Prostate gland (tissue), 2 donors: ENCODE measurements at regions not wholly inside any gene's neighbourhood (a gene's known extent, or its start where the extent isn't known, plus 50 kb on each side); places are given as distances from the start of the nearest gene placed in this dataset.
"Not testable (repeated sequence)": the region's sequence is repeated elsewhere in the genome, so short reads cannot be mapped to it uniquely, and the experiment has no call there.

Experiments
- DNase-seq: peaks from one replicate; pipeline ENCODE4 v3.0.0-alpha.2; 2019; ENCODE audit warnings: low spot score
- H3K27ac ChIP-seq, 2 donors: fragments of 200-600 bp; sonication (generic); 2 replicates each; pipeline ENCODE4 v1.5.1; 2017 to 2019
- H3K27me3 ChIP-seq: fragments of 200-600 bp; sonication (generic); replicated peaks from 2 replicates; pipeline ENCODE4 v1.5.1; 2019; ENCODE audit not compliant: insufficient read depth
- H3K36me3 ChIP-seq, 2 donors: fragments of 200-600 bp; sonication (generic); 1 replicate in 1 of 2; 2 replicates in 1 of 2; pipeline versions ENCODE4 v1.5.1 to v1.8.1; 2017 to 2019
- H3K4me1 ChIP-seq: fragments of 200-600 bp; sonication (generic); replicated peaks from 2 replicates; pipeline ENCODE4 v1.5.1; 2019
- H3K4me3 ChIP-seq, 2 donors: fragments of 200-600 bp; sonication (generic); 2 replicates each; pipeline ENCODE4 v1.5.1; 2017 to 2019
- H3K9me3 ChIP-seq: fragments of 200-600 bp; sonication (generic); 2 replicates; pipeline ENCODE4 v1.5.1; 2017
- CTCF ChIP-seq, 4 experiments: fragments of 200-600 bp in 2 of 4; fragments of 450-650 bp in 2 of 4; sonication (generic) in 2 of 4; IDR thresholded peaks; 1 replicate in 3 of 4; 2 replicates in 1 of 4; pipeline ENCODE4 v1.5.1; 2016 to 2019; ENCODE audit warnings: antibody characterized with exemption in 4 of 4, mild to moderate bottlenecking in 2 of 4, moderate library complexity in 2 of 4
- POLR2A ChIP-seq: fragments of 450-650 bp; IDR thresholded peaks from one replicate; pipeline ENCODE4 v1.6.1; 2016; ENCODE audit warnings: antibody characterized with exemption, mild to moderate bottlenecking
- POLR2AphosphoS5 ChIP-seq: sonication (generic); formaldehyde crosslinking; IDR thresholded peaks from one replicate; pipeline ENCODE4 v1.6.1; 2017; ENCODE audit warnings: antibody characterized with exemption
- WGBS: methylation state at CpG from one replicate; pipeline ENCODE4 v1.1.5; 2018; 5-methylcytosine and 5-hydroxymethylcytosine counted together
- intact Hi-C: fragments of 100-400 bp; cut with DNase I; formaldehyde crosslinking; loops from one replicate; pipeline ENCODE4 v1.14.2; 2022

DNA sequence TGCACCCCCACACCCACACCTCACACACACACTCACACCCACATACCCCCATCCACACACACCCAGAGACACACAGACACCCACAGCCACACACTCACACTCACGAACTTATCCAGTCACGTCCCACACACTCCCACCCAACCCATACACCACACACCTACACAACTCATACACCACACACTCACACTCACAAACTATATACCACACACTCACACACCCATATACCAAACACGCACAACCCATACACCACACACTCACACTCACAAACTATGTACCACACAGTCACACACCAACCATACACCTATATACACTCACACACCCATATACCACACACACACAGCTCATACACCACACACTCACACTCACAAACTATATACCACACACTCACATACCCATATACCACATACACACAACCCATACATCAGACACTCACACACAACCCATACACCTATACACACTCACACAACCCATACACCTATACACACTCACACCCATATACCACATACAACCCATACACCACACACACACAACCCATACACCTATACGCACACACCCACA, 162.4 kb downstream of the TMEM121 start:
- intact Hi-C loops, H3K9me3 ChIP-seq, H3K4me1 ChIP-seq, H3K36me3 ChIP-seq, H3K4me3 ChIP-seq, H3K27ac ChIP-seq, DNase-seq, H3K27me3 ChIP-seq: not testable (repeated sequence)
- WGBS, result 88% methylated on average over 4 of the region's 4 CpGs

DNA sequence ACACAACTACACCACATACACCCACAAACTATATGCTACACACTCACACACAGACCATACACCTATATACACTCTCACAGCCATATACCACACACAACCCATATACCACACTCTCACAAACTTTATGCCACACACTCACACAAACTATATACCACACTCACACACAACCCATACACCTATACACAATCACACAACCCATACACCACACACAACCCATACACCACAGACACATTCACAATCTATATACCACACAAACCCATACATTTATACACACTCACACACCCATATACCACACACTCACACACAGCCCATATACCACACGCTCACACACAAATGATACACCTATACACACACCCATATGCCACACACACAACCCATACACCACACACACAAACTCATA, 163.3 kb downstream of the TMEM121 start:
- Histone ChIP-seq H3K4me3 (no peak overlapping the region), H3K36me3 (no peaks in the 10 kb centered on the region), H3K27ac (no peak overlapping the region), H3K4me1 (no peaks in the 10 kb centered on the region), H3K9me3 (no peaks in the 10 kb centered on the region), H3K27me3 (no peaks in the 10 kb centered on the region)
- WGBS, result 100% methylated on average over 1 of the region's 1 CpG
- intact Hi-C loops, result no loop called here
- TF ChIP-seq POLR2AphosphoS5 (no peak), POLR2A (no peak), CTCF (IDR thresholded peaks at IDR 0.05) (no peak)
- no peak for DNase-seq

- 96% methylated on average over 3 of the region's 3 CpGs for WGBS
- intact Hi-C loops, result no loop called here
These were observed 164.3 kb downstream of the TMEM121 start for GRCh38 chr14:105690671-105691070.

DNA sequence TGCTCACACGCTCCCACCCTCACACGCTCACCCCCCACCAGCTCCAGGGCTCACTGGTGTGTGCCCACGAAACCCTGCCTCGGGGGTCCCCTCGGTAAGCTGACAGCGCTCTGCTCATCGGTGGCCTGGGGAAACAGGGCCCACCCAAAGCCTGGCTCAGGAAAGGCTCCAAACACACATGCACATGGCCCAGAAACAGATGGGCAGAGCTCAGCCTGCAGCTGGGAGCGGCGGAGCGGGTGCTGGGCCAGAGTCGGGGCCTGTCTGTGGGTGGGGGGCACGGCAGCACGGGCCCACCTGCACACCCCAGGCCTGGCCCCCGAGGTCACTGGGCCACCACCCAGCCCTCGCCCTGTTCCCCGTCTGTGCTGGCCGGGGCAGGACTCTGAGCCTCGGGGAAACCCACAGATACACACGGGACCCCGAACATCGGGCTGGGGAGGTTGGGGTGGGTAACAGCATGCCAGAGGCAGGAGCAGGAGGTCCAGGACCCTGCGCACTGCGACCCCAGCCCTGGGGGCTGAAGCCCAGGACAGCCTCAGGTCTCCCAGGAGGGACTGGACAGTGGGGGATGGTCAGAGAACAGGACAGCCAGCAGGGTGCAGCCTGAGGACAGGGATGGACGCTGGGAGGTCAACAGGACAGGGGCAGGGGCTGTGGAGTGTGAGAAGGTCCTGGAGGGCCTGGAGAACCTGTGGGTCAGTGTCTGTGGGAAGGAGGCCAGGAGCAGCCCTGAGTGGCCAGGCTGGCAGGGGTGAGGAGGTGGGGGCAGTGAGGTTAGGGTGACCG, 165.1 kb downstream of the TMEM121 start:
- H3K4me3 ChIP-seq, H3K9me3 ChIP-seq, intact Hi-C loops, H3K27ac ChIP-seq, DNase-seq, H3K4me1 ChIP-seq, H3K27me3 ChIP-seq, H3K36me3 ChIP-seq: not testable (repeated sequence)
- 92% methylated on average over 22 of the region's 25 CpGs for WGBS

More at GRCh38 chr14:105690671-105691070, 164.3 kb downstream of the TMEM121 start:
- no peak overlapping the region for H3K27ac ChIP-seq
- no peaks in the 10 kb centered on the region for H3K9me3 ChIP-seq
- no peaks in the 10 kb centered on the region for H3K27me3 ChIP-seq
- H3K4me1 ChIP-seq, result no peaks in the 10 kb centered on the region
- DNase-seq, result no peak
- H3K36me3 ChIP-seq, result no peaks in the 10 kb centered on the region
- H3K4me3 ChIP-seq, result no peak overlapping the region
- TF ChIP-seq POLR2A, result no peak
- no peak for TF ChIP-seq POLR2AphosphoS5
- TF ChIP-seq CTCF (IDR thresholded peaks at IDR 0.05), result no peak

DNA sequence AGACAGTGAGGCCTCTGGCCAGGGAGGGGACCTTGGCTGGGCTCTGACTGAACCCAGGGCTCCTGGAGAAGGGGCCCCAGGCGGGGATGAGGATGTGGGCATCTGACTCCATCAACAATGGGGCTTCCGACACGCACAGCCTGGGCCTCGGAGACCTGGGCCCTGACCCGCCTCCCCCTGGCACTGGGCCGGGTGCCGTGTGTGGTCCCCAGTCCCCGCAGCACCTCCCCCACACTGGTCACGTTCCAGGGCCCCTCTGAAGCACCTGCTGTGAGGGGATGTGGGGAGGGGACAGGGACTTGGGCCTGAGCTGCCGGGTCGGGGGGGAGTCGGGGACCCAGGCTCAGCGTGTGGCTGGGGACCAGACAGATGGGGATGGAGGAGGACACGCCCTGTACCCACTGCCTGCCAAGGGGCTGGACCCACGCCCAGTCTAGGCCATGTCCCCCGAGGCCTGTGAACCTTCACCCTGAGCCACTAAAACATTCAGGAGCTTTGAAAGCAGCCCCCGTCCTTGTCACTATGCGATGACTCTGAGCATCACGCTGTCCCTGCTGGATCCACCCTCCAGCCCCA, 165.8 kb downstream of the TMEM121 start:
- H3K9me3 ChIP-seq, DNase-seq, H3K4me3 ChIP-seq, H3K27ac ChIP-seq, H3K36me3 ChIP-seq, intact Hi-C loops, H3K4me1 ChIP-seq, H3K27me3 ChIP-seq: not testable (repeated sequence)
- WGBS, result no CpG with 5 or more reads among the region's 19 CpGs

DNA sequence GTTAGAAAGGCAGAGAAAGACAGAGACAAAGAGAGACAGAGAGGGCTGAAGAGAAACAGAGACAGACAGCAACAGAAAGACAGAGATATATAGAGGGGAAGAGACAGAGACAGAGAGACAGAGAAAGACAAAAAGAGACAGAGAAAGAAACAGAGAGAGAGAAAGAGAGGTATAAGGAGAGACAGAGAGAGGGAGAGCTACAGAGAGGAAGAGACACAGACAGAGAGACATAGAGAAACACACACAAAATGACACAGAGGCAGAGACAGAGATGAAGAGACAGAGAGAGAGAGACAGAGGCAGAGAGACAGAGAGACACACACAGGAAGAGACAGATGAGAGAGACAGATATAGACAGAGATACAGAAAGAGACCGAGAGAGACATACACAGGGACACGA, 168.6 kb downstream of the TMEM121 start:
- H3K4me1 ChIP-seq, result no peaks in the 10 kb centered on the region
- DNase-seq, result no peak
- 88% methylated on average over 2 of the region's 2 CpGs for WGBS
- no peak overlapping the region for H3K27ac ChIP-seq
- H3K27me3 ChIP-seq, result no peaks in the 10 kb centered on the region
- H3K4me3 ChIP-seq, result no peak overlapping the region
- intact Hi-C loops, result no loop called here
- no peaks in the 10 kb centered on the region for H3K9me3 ChIP-seq
- no peaks in the 10 kb centered on the region for H3K36me3 ChIP-seq
- no peak for TF ChIP-seq POLR2AphosphoS5
- no peak for TF ChIP-seq POLR2A
- TF ChIP-seq CTCF (IDR thresholded peaks at IDR 0.05), result no peak

DNA sequence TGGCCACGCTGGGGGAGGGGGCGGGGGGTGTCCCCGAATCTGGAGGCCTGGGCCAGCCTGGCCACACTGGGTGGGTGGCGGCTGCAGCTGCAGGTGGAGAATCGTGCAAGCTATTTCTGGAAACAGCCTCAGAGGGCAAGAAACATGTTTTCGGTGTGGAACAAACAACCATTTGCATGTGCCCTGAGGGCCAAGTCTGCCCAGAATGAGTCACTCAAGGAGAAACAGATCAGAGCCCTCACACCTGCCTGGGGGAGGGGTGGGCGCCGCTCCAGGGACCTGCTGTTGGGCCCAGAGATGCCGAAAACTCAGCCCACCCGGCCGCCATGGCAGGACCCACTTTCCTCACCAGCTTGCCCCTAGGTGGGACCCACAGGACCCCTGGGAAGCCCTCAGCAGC, 170.0 kb downstream of the TMEM121 start:
- H3K27me3 ChIP-seq, H3K4me1 ChIP-seq, H3K4me3 ChIP-seq, H3K27ac ChIP-seq, H3K9me3 ChIP-seq, intact Hi-C loops, DNase-seq, H3K36me3 ChIP-seq: not testable (repeated sequence)
- WGBS, result no CpG with 5 or more reads among the region's 11 CpGs

GRCh38 chr14:105697414-105697813, 171.0 kb downstream of the TMEM121 start:
- H3K4me3 ChIP-seq, H3K36me3 ChIP-seq, DNase-seq, H3K4me1 ChIP-seq, H3K27ac ChIP-seq, H3K9me3 ChIP-seq, H3K27me3 ChIP-seq, intact Hi-C loops: not testable (repeated sequence)
- 100% methylated on average over 5 of the region's 22 CpGs for WGBS

GRCh38 chr14:105697955-105698354, 171.6 kb downstream of the TMEM121 start:
- H3K27me3 ChIP-seq, H3K9me3 ChIP-seq, intact Hi-C loops, H3K27ac ChIP-seq, DNase-seq, H3K4me1 ChIP-seq, H3K4me3 ChIP-seq, H3K36me3 ChIP-seq: not testable (repeated sequence)
- WGBS, result 57% methylated on average over 3 of the region's 5 CpGs
